GM23338 (cell line): ENCODE measurements at regions not wholly inside any gene's neighbourhood (a gene's known extent, or its start where the extent isn't known, plus 50 kb on each side); places are given as distances from the start of the nearest gene placed in this dataset.

Source experiments
- ATAC-seq: fragments of 200-7000 bp; cut with Tn5 transposase; 3 replicates; pipeline ENCODE4 v1.9.1; 2020
- DNase-seq: peaks from one replicate; pipeline ENCODE4 v3.0.0-alpha.2; 2015; ENCODE audit warnings: low spot score
- H2AFZ ChIP-seq: fragments of 200-600 bp; sonication (generic); 2 replicates; pipeline ENCODE4 v1.8.0; 2016; ENCODE audit warnings: antibody characterized with exemption, mild to moderate bottlenecking, moderate library complexity
- H3F3A ChIP-seq: fragments of 200-600 bp; sonication (generic); replicated peaks from 2 replicates; pipeline ENCODE4 v1.8.0; 2017; ENCODE audit warnings: antibody characterized with exemption, mixed run types, low read depth
- H3K27ac ChIP-seq: fragments of 200-600 bp; sonication (generic); 2 replicates; pipeline ENCODE4 v1.6.1; 2016; ENCODE audit warnings: low read depth
- H3K27me3 ChIP-seq: fragments of 200-600 bp; sonication (generic); 2 replicates; pipeline ENCODE4 v1.8.0; 2016; ENCODE audit warnings: mild to moderate bottlenecking, mixed run types, moderate library complexity; ENCODE audit not compliant: insufficient read depth
- H3K36me3 ChIP-seq: fragments of 200-600 bp; sonication (generic); 2 replicates; pipeline ENCODE4 v1.8.0; 2016; ENCODE audit warnings: mild to moderate bottlenecking; ENCODE audit not compliant: insufficient read depth
- H3K4me1 ChIP-seq: fragments of 200-600 bp; sonication (generic); 2 replicates; pipeline ENCODE4 v1.8.0; 2016; ENCODE audit warnings: mild to moderate bottlenecking, moderate library complexity; ENCODE audit not compliant: insufficient read depth
- H3K4me2 ChIP-seq: fragments of 200-600 bp; sonication (generic); 2 replicates; pipeline ENCODE4 v1.7.1; 2017; ENCODE audit warnings: mixed run types
- H3K4me3 ChIP-seq: fragments of 200-600 bp; sonication (generic); 2 replicates; pipeline ENCODE4 v1.6.1; 2016; ENCODE audit warnings: mixed run types
- H3K79me2 ChIP-seq: fragments of 200-600 bp; sonication (generic); replicated peaks from 2 replicates; pipeline ENCODE4 v1.8.0; 2017; ENCODE audit warnings: mild to moderate bottlenecking; ENCODE audit not compliant: insufficient read depth
- H3K9me2 ChIP-seq: fragments of 200-600 bp; sonication (generic); 2 replicates; pipeline ENCODE4 v1.8.0; 2017; ENCODE audit not compliant: insufficient read depth
- H4K20me1 ChIP-seq: fragments of 200-600 bp; sonication (generic); replicated peaks from 2 replicates; pipeline ENCODE4 v1.8.0; 2017; ENCODE audit warnings: mild to moderate bottlenecking; ENCODE audit not compliant: insufficient read depth
- H3K27ac Mint-ChIP-seq: 2 replicates; pipeline ENCODE4 v1.8.0; 2020; ENCODE audit warnings: inconsistent platforms, mild to moderate bottlenecking, moderate library complexity, mixed read lengths
- H3K27me3 Mint-ChIP-seq: 3 replicates; pipeline ENCODE4 v1.8.0; 2022; ENCODE audit warnings: low read depth, mild to moderate bottlenecking, moderate library complexity, mixed read lengths, inconsistent platforms; ENCODE audit not compliant: insufficient read depth, poor library complexity
- H3K36me3 Mint-ChIP-seq: 3 replicates; pipeline ENCODE4 v1.8.0; 2021; ENCODE audit warnings: low read depth, mild to moderate bottlenecking, inconsistent platforms, moderate library complexity, mixed read lengths
- H3K4me1 Mint-ChIP-seq: 3 replicates; pipeline ENCODE4 v1.8.0; 2020; ENCODE audit warnings: mild to moderate bottlenecking, inconsistent platforms, mixed read lengths
- H3K4me3 Mint-ChIP-seq: 3 replicates; pipeline ENCODE4 v1.8.0; 2021; ENCODE audit warnings: moderate library complexity, mild to moderate bottlenecking, inconsistent platforms, mixed read lengths
- H3K9me3 Mint-ChIP-seq: 3 replicates; pipeline ENCODE4 v1.8.0; 2020; ENCODE audit warnings: moderate library complexity, mild to moderate bottlenecking, inconsistent platforms, mixed read lengths
- CREB1 ChIP-seq: fragments of 250-450 bp; sonication (Bioruptor Pico); IDR thresholded peaks from 2 replicates; pipeline ENCODE4 v1.5.0; 2020; ENCODE audit warnings: low read depth, mild to moderate bottlenecking, moderate library complexity
- EZH2 ChIP-seq: fragments of 200-600 bp; sonication (generic); IDR thresholded peaks from one replicate; pipeline ENCODE4 v1.8.0; 2017; ENCODE audit warnings: antibody characterized with exemption, mild to moderate bottlenecking, low read depth; ENCODE audit not compliant: unreplicated experiment
- EZH2phosphoT487 ChIP-seq: fragments of 200-600 bp; sonication (generic); IDR thresholded peaks from one replicate; pipeline ENCODE4 v1.8.1; 2018; ENCODE audit warnings: antibody characterized with exemption; ENCODE audit not compliant: unreplicated experiment
- NANOG ChIP-seq: IDR thresholded peaks from 2 replicates; pipeline ENCODE4 v1.6.1; 2016; ENCODE audit warnings: antibody characterized with exemption, borderline replicate concordance
- POLR2AphosphoS5 ChIP-seq: IDR thresholded peaks from 2 replicates; pipeline ENCODE4 v1.6.1; 2016; ENCODE audit warnings: antibody characterized with exemption, low read depth
- STAT1 ChIP-seq: IDR thresholded peaks from one replicate; pipeline ENCODE4 v1.6.1; 2016; ENCODE audit warnings: antibody characterized with exemption; ENCODE audit not compliant: unreplicated experiment
- ZNF114 ChIP-seq: fragments of 250-450 bp; sonication (Bioruptor Pico); IDR thresholded peaks from 2 replicates; pipeline ENCODE4 v1.5.0; 2020; ENCODE audit warnings: mild to moderate bottlenecking, moderate library complexity
- ZNF331 ChIP-seq: fragments of 250-450 bp; sonication (Bioruptor Pico); IDR thresholded peaks from 2 replicates; pipeline ENCODE4 v1.5.0; 2020; ENCODE audit warnings: low read depth, mild to moderate bottlenecking, moderate library complexity
- TF ChIP-seq, protein P1 (sequence below): fragments of 250-450 bp; sonication (Bioruptor Pico); IDR thresholded peaks from 2 replicates; pipeline ENCODE4 v1.5.0; 2020; ENCODE audit warnings: mild to moderate bottlenecking, moderate library complexity
- TF ChIP-seq, protein P2 (sequence below): IDR thresholded peaks from one replicate; pipeline ENCODE4 v1.6.1; 2018; ENCODE audit warnings: antibody characterized with exemption; ENCODE audit not compliant: unreplicated experiment
- TF ChIP-seq, protein P3 (sequence below): IDR thresholded peaks from 2 replicates; pipeline ENCODE4 v1.6.1; 2016; ENCODE audit warnings: antibody characterized with exemption
- TF ChIP-seq, protein P4 (sequence below), 2 experiments: fragments of 200-600 bp in 1 of 2; sonication (generic) in 1 of 2; conservative IDR thresholded peaks; 2 replicates each; pipeline versions ENCODE4 v1.5.1 to v1.6.1; 2016 to 2017; ENCODE audit warnings: antibody characterized with exemption in 2 of 2, low read depth in 2 of 2, mild to moderate bottlenecking in 2 of 2, moderate library complexity in 1 of 2

DNA sequence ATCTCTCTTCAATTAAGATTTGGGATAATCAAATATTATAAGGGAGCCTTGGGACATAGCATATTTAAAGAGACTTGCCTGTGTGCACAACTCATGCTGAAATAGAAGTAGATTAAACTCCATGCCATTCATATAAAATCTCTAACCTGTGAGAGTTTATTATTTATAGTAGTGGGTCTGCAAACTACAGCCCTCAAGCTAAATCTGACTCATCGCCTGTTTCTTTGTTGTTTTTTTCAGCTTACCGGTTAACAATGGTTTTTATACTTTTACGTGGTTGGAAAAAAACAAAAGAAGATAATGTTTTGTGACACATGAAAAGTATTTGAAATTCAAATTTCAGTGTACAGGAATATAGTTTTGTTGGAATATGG is 61.9 kb upstream of the GHR start:
- Histone ChIP-seq H3K79me2 (no peaks in the 10 kb centered on the region), H4K20me1 (no peaks in the 10 kb centered on the region), H3K36me3 (no peaks in the 10 kb centered on the region), H3K27me3 (no peaks in the 10 kb centered on the region), H3K4me2 (peak overlapping the region; percentile 71), H3K27ac (peak overlapping the region; percentile 27), H3K4me3 (no peak overlapping the region), H3F3A (no peaks in the 10 kb centered on the region), H2AFZ (no peak overlapping the region), H3K4me1 (peaks cover 26% of the 10 kb centered on the region), H3K9me2 (no peaks in the 10 kb centered on the region)
- Mint-ChIP-seq H3K27ac (peak overlapping the region; percentile 56; the same call in 1 of the 2 replicates), H3K36me3 (peaks cover 12% of the 10 kb centered on the region; the same call in 2 of the 3 replicates), H3K27me3 (no peaks in the 10 kb centered on the region), H3K4me1 (peaks cover 30% of the 10 kb centered on the region), H3K9me3 (peaks cover 35% of the 10 kb centered on the region), H3K4me3 (no peak overlapping the region)
- peak; percentile 8 for DNase-seq
- no peak; the same call in 2 of the 3 replicates for ATAC-seq
- no peak for TF ChIP-seq POLR2AphosphoS5
- TF ChIP-seq ZNF331 (CRISPR knock-in tag): no peak
- TF ChIP-seq EZH2phosphoT487: no peak
- TF ChIP-seq, protein P1, sequence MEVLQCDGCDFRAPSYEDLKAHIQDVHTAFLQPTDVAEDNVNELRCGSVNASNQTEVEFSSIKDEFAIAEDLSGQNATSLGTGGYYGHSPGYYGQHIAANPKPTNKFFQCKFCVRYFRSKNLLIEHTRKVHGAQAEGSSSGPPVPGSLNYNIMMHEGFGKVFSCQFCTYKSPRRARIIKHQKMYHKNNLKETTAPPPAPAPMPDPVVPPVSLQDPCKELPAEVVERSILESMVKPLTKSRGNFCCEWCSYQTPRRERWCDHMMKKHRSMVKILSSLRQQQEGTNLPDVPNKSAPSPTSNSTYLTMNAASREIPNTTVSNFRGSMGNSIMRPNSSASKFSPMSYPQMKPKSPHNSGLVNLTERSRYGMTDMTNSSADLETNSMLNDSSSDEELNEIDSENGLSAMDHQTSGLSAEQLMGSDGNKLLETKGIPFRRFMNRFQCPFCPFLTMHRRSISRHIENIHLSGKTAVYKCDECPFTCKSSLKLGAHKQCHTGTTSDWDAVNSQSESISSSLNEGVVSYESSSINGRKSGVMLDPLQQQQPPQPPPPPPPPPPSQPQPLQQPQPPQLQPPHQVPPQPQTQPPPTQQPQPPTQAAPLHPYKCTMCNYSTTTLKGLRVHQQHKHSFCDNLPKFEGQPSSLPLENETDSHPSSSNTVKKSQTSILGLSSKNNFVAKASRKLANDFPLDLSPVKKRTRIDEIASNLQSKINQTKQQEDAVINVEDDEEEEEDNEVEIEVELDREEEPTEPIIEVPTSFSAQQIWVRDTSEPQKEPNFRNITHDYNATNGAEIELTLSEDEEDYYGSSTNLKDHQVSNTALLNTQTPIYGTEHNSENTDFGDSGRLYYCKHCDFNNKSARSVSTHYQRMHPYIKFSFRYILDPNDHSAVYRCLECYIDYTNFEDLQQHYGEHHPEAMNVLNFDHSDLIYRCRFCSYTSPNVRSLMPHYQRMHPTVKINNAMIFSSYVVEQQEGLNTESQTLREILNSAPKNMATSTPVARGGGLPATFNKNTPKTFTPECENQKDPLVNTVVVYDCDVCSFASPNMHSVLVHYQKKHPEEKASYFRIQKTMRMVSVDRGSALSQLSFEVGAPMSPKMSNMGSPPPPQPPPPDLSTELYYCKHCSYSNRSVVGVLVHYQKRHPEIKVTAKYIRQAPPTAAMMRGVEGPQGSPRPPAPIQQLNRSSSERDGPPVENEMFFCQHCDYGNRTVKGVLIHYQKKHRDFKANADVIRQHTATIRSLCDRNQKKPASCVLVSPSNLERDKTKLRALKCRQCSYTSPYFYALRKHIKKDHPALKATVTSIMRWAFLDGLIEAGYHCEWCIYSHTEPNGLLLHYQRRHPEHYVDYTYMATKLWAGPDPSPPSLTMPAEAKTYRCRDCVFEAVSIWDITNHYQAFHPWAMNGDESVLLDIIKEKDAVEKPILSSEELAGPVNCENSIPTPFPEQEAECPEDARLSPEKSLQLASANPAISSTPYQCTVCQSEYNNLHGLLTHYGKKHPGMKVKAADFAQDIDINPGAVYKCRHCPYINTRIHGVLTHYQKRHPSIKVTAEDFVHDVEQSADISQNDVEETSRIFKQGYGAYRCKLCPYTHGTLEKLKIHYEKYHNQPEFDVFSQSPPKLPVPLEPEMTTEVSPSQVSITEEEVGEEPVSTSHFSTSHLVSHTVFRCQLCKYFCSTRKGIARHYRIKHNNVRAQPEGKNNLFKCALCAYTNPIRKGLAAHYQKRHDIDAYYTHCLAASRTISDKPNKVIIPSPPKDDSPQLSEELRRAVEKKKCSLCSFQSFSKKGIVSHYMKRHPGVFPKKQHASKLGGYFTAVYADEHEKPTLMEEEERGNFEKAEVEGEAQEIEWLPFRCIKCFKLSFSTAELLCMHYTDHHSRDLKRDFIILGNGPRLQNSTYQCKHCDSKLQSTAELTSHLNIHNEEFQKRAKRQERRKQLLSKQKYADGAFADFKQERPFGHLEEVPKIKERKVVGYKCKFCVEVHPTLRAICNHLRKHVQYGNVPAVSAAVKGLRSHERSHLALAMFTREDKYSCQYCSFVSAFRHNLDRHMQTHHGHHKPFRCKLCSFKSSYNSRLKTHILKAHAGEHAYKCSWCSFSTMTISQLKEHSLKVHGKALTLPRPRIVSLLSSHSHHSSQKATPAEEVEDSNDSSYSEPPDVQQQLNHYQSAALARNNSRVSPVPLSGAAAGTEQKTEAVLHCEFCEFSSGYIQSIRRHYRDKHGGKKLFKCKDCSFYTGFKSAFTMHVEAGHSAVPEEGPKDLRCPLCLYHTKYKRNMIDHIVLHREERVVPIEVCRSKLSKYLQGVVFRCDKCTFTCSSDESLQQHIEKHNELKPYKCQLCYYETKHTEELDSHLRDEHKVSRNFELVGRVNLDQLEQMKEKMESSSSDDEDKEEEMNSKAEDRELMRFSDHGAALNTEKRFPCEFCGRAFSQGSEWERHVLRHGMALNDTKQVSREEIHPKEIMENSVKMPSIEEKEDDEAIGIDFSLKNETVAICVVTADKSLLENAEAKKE: no peak
- TF ChIP-seq ZNF114 (CRISPR knock-in tag): no peak
- TF ChIP-seq, protein P2, sequence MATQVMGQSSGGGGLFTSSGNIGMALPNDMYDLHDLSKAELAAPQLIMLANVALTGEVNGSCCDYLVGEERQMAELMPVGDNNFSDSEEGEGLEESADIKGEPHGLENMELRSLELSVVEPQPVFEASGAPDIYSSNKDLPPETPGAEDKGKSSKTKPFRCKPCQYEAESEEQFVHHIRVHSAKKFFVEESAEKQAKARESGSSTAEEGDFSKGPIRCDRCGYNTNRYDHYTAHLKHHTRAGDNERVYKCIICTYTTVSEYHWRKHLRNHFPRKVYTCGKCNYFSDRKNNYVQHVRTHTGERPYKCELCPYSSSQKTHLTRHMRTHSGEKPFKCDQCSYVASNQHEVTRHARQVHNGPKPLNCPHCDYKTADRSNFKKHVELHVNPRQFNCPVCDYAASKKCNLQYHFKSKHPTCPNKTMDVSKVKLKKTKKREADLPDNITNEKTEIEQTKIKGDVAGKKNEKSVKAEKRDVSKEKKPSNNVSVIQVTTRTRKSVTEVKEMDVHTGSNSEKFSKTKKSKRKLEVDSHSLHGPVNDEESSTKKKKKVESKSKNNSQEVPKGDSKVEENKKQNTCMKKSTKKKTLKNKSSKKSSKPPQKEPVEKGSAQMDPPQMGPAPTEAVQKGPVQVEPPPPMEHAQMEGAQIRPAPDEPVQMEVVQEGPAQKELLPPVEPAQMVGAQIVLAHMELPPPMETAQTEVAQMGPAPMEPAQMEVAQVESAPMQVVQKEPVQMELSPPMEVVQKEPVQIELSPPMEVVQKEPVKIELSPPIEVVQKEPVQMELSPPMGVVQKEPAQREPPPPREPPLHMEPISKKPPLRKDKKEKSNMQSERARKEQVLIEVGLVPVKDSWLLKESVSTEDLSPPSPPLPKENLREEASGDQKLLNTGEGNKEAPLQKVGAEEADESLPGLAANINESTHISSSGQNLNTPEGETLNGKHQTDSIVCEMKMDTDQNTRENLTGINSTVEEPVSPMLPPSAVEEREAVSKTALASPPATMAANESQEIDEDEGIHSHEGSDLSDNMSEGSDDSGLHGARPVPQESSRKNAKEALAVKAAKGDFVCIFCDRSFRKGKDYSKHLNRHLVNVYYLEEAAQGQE: no peak
- TF ChIP-seq CREB1 (CRISPR knock-in tag): no peak
- TF ChIP-seq, protein P3, sequence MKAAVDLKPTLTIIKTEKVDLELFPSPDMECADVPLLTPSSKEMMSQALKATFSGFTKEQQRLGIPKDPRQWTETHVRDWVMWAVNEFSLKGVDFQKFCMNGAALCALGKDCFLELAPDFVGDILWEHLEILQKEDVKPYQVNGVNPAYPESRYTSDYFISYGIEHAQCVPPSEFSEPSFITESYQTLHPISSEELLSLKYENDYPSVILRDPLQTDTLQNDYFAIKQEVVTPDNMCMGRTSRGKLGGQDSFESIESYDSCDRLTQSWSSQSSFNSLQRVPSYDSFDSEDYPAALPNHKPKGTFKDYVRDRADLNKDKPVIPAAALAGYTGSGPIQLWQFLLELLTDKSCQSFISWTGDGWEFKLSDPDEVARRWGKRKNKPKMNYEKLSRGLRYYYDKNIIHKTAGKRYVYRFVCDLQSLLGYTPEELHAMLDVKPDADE: no peak
- no peak for TF ChIP-seq NANOG
- no peak for TF ChIP-seq EZH2
- TF ChIP-seq, protein P4, sequence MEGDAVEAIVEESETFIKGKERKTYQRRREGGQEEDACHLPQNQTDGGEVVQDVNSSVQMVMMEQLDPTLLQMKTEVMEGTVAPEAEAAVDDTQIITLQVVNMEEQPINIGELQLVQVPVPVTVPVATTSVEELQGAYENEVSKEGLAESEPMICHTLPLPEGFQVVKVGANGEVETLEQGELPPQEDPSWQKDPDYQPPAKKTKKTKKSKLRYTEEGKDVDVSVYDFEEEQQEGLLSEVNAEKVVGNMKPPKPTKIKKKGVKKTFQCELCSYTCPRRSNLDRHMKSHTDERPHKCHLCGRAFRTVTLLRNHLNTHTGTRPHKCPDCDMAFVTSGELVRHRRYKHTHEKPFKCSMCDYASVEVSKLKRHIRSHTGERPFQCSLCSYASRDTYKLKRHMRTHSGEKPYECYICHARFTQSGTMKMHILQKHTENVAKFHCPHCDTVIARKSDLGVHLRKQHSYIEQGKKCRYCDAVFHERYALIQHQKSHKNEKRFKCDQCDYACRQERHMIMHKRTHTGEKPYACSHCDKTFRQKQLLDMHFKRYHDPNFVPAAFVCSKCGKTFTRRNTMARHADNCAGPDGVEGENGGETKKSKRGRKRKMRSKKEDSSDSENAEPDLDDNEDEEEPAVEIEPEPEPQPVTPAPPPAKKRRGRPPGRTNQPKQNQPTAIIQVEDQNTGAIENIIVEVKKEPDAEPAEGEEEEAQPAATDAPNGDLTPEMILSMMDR (conservative IDR thresholded peaks at IDR 0.05; ENCODE audit: low read depth in 2 of 2): no peak
- TF ChIP-seq STAT1: no peak
